HCT116 (cell line): ENCODE measurements at regions not wholly inside any gene's neighbourhood (a gene's known extent, or its start where the extent isn't known, plus 50 kb on each side); places are given as distances from the start of the nearest gene placed in this dataset.

ENCODE experiments used
- ATAC-seq: fragments of 200-7000 bp; cut with Tn5 transposase; 2 replicates; pipeline ENCODE4 v1.9.1; 2020; ENCODE audit warnings: mild to moderate bottlenecking, moderate library complexity
- BruUV-seq: library from RNA; stranded (reverse); fragments of 400-500 nt; replicated peaks from 2 replicates; lab custom pipeline; 2021; lab: Mats Ljungman, UMichigan
- CTCF ChIA-PET: fragments of 300-600 bp; sonication (Branson Sonifier 250); formaldehyde crosslinking; loops from one replicate; lab custom pipeline; 2021; ENCODE audit warnings: antibody characterized with exemption; lab: Charles Lee
- POLR2A ChIA-PET: fragments of 300-600, 350-600 bp; sonication (Branson Sonifier 250); formaldehyde crosslinking; loops from one replicate; lab custom pipeline; 2021; ENCODE audit warnings: antibody characterized with exemption; lab: Charles Lee
- RAD21 ChIA-PET, 2 experiments: fragments of 300-600 bp; sonication (Branson Sonifier 250); formaldehyde crosslinking; loops; one replicate each; lab custom pipeline; 2023; ENCODE audit warnings: low total read pairs in 2 of 2; ENCODE audit not compliant: uncharacterized antibody in 2 of 2, unreplicated experiment in 2 of 2, low non-redundant PET in 1 of 2; lab: Charles Lee
- DNase-seq: peaks from one replicate; pipeline ENCODE4 v3.0.0-alpha.2; 2010; ENCODE audit warnings: low read depth, low spot score
- H2AFZ ChIP-seq: fragments of 200-600 bp; shearing (Covaris generic), sonication (generic); 2 replicates; pipeline ENCODE4 v1.6.1; 2017; ENCODE audit warnings: low read depth, mixed run types, mixed read lengths, antibody characterized with exemption, low read length; ENCODE audit not compliant: poor library complexity, severe bottlenecking
- H3K27ac ChIP-seq: 2 replicates; pipeline ENCODE4 v1.5.1; 2012; ENCODE audit warnings: low read depth, low read length
- H3K27me3 ChIP-seq: fragments of 200-600 bp; sonication (generic); 2 replicates; pipeline ENCODE4 v1.6.1; 2016; ENCODE audit warnings: mixed run types, low read length, mixed read lengths; ENCODE audit not compliant: insufficient read depth
- H3K36me3 ChIP-seq, 2 experiments: fragments of 200-500 bp in 1 of 2; fragments of 200-600 bp in 1 of 2; sonication (Bioruptor generic) in 1 of 2; sonication (generic) in 1 of 2; 2 replicates each; pipeline versions ENCODE4 v1.5.1 to v1.6.1; 2014 to 2016; ENCODE audit warnings: low read length in 2 of 2, inconsistent platforms in 1 of 2, mixed read lengths in 1 of 2, mixed run types in 1 of 2; ENCODE audit not compliant: insufficient read depth in 2 of 2, control insufficient read depth in 1 of 2
- H3K4me1 ChIP-seq, 2 experiments: fragments of 200-600 bp in 1 of 2; sonication (generic) in 1 of 2; 2 replicates each; pipeline versions ENCODE4 v1.5.1 to v1.6.1; 2012 to 2017; ENCODE audit warnings: low read length in 2 of 2, inconsistent platforms in 1 of 2, mild to moderate bottlenecking in 1 of 2, mixed read lengths in 1 of 2, mixed run types in 1 of 2, moderate library complexity in 1 of 2; ENCODE audit not compliant: insufficient read depth in 2 of 2, control insufficient read depth in 1 of 2
- H3K4me2 ChIP-seq: fragments of 200-600 bp; sonication (generic); 2 replicates; pipeline ENCODE4 v1.6.1; 2017; ENCODE audit warnings: mixed run types, low read length, mixed read lengths
- H3K4me3 ChIP-seq, 2 experiments: fragments of 200-600 bp in 1 of 2; sonication (generic) in 1 of 2; replicated peaks in 1 of 2; 2 replicates each; pipeline ENCODE4 v1.5.1; 2011 to 2016; ENCODE audit warnings: low read length in 2 of 2, control low read depth in 1 of 2, low read depth in 1 of 2, mild to moderate bottlenecking in 1 of 2, mixed read lengths in 1 of 2, mixed run types in 1 of 2
- H3K79me2 ChIP-seq: fragments of 200-600 bp; sonication (generic); 2 replicates; pipeline ENCODE4 v1.6.1; 2017; ENCODE audit warnings: mild to moderate bottlenecking, mixed run types, low read length, moderate library complexity, mixed read lengths; ENCODE audit not compliant: insufficient read depth
- H3K9ac ChIP-seq: fragments of 200-600 bp; sonication (generic); 2 replicates; pipeline ENCODE4 v1.6.1; 2016; ENCODE audit warnings: low read length, mixed read lengths
- H3K9me2 ChIP-seq: fragments of 200-600 bp; sonication (generic), shearing (Covaris generic); 2 replicates; pipeline ENCODE4 v1.6.1; 2017; ENCODE audit warnings: mixed run types, mild to moderate bottlenecking, moderate library complexity; ENCODE audit not compliant: insufficient read depth
- H3K9me3 ChIP-seq, 2 experiments: fragments of 200-500 bp in 1 of 2; fragments of 200-600 bp in 1 of 2; sonication (Bioruptor generic) in 1 of 2; sonication (generic) in 1 of 2; 2 replicates each; pipeline ENCODE4 v1.6.1; 2014 to 2017; ENCODE audit warnings: low read length in 2 of 2, mixed read lengths in 2 of 2, inconsistent platforms in 1 of 2, low read depth in 1 of 2, mild to moderate bottlenecking in 1 of 2, mixed run types in 1 of 2, moderate library complexity in 1 of 2; ENCODE audit not compliant: control insufficient read depth in 1 of 2, insufficient read depth in 1 of 2
- H4K20me1 ChIP-seq: fragments of 200-600 bp; sonication (generic), shearing (Covaris generic); 2 replicates; pipeline ENCODE4 v1.6.1; 2017; ENCODE audit warnings: mixed run types, mild to moderate bottlenecking, moderate library complexity; ENCODE audit not compliant: insufficient read depth
- CBX3 ChIP-seq: IDR thresholded peaks from 2 replicates; pipeline ENCODE4 v1.6.1; 2012; ENCODE audit warnings: low read depth
- EGR1 ChIP-seq: IDR thresholded peaks from 2 replicates; pipeline ENCODE4 v1.6.1; 2012; ENCODE audit warnings: low read depth
- EZH2phosphoT487 ChIP-seq: fragments of 200-600 bp; IDR thresholded peaks from 2 replicates; pipeline ENCODE4 v1.6.1; 2018; ENCODE audit warnings: antibody characterized with exemption, borderline replicate concordance
- FOSL1 ChIP-seq: IDR thresholded peaks from 2 replicates; pipeline ENCODE4 v1.6.1; 2012; ENCODE audit warnings: low read depth
- JUND ChIP-seq: IDR thresholded peaks from 2 replicates; pipeline ENCODE4 v1.6.1; 2012
- RAD21 ChIP-seq: IDR thresholded peaks from 2 replicates; pipeline ENCODE4 v1.6.1; 2012; ENCODE audit warnings: low read depth, mild to moderate bottlenecking
- SIN3A ChIP-seq: IDR thresholded peaks from 2 replicates; pipeline ENCODE4 v1.6.1; 2012; ENCODE audit warnings: low read depth
- SP1 ChIP-seq: IDR thresholded peaks from 2 replicates; pipeline ENCODE4 v1.6.1; 2012; ENCODE audit warnings: low read depth
- TCF7L2 ChIP-seq: IDR thresholded peaks from 2 replicates; pipeline ENCODE4 v1.7.0; 2011; ENCODE audit warnings: borderline replicate concordance, inconsistent platforms; ENCODE audit not compliant: insufficient read depth, insufficient read length; ENCODE audit errors: extremely low read depth
- ZFX ChIP-seq: fragments of 450-650 bp; IDR thresholded peaks from 2 replicates; pipeline ENCODE4 v1.6.1; 2017
- intact Hi-C: fragments of 100-400 bp; cut with micrococcal nuclease; formaldehyde crosslinking; loops from 2 replicates; pipeline ENCODE4 v1.10.0; 2022
- TF ChIP-seq, protein P1 (sequence below): IDR thresholded peaks from 2 replicates; pipeline ENCODE4 v1.6.1; 2012

DNA sequence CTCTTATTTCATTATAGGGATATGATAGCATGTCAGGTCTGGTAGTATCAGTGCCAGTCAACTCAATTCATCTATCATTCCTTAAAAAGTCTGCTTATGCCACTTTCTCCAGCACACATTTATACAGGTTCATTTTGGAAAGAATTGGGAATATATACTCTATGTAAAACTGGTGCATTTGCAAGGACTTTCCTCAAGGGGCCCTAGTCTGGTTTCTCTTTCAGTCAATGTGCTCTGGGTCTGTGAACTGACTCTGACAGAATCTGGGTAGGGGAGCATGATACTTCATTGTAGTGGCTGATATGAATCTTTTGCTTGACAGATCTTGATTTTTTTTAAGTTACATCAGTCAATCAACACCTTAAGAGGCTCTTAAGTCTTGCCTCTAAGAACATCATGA lies 313.9 kb downstream of the HTR1A start:
- no peak overlapping the region for H3K27ac ChIP-seq
- no TSS peak for BruUV-seq
- H3K4me1 ChIP-seq: no peaks in the 10 kb centered on the region
- H3K9me3 ChIP-seq: peaks cover 7 to 59% of the 10 kb centered on the region in 2 experiments; a peak in 2 of 4 replicates
- RAD21 ChIA-PET: no interaction called here
- H3K4me3 ChIP-seq: no peak overlapping the region
- no peak overlapping the region for H3K9ac ChIP-seq
- intact Hi-C loops: no loop called here
- H3K27me3 ChIP-seq: no peaks in the 10 kb centered on the region
- no peak overlapping the region for H2AFZ ChIP-seq
- H3K36me3 ChIP-seq: no peaks in the 10 kb centered on the region
- DNase-seq: no peak
- H3K4me2 ChIP-seq: no peak overlapping the region
- no peaks in the 10 kb centered on the region for H3K9me2 ChIP-seq
- POLR2A ChIA-PET: no interaction called here
- H4K20me1 ChIP-seq: no peaks in the 10 kb centered on the region
- no peak for TF ChIP-seq TCF7L2
- TF ChIP-seq JUND: no peak
- no peak for TF ChIP-seq FOSL1
- TF ChIP-seq EZH2phosphoT487: no peak
- no peak for TF ChIP-seq SIN3A
- no peaks in the 10 kb centered on the region for H3K79me2 ChIP-seq
- ATAC-seq: no peak
- CTCF ChIA-PET: no interaction called here

DNA sequence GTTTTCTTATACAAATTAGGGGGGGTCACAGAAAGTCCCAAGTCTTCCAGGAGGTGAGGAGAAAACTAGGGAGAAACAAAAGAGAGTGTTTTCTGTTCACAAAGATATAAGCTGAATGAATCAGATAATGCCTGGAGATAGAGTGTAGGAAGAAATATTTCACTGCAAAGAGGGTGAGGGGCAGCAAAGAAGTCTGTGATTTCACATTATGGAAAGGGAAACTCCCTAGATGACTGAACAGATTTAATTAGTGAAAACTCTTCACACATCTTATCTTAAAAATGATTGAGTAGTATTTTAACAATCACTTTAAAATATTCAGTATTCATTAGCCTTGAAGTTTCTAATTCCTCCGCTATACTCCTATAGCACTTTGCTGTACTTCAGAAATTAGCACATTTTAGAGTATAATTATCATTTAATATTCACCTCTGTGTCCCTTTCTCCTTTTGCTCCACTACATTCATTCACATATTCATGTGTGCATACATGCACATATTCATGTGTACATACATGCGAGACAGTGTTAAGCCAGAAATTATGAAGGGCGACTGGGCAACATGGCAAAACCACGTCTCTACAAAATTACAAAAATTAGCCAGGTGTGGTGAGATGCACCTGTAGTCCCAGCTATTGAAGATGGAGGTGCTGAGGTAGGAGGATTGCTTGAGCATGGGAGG lies 332.2 kb downstream of the HTR1A start:
- Histone ChIP-seq H3K9ac (no peak overlapping the region), H3K4me1 (no peaks in the 10 kb centered on the region), H3K36me3 (no peaks in the 10 kb centered on the region), H3K27ac (no peak overlapping the region), H2AFZ (no peak overlapping the region), H3K4me2 (no peak overlapping the region), H4K20me1 (no peaks in the 10 kb centered on the region), H3K9me2 (no peaks in the 10 kb centered on the region), H3K79me2 (no peaks in the 10 kb centered on the region), H3K27me3 (no peaks in the 10 kb centered on the region), H3K9me3 (peaks cover 4 to 5% of the 10 kb centered on the region in 2 experiments; a peak in 2 of 4 replicates)
- intact Hi-C loops: no loop called here
- POLR2A ChIA-PET: no interaction called here
- RAD21 ChIA-PET: no interaction called here
- CTCF ChIA-PET: no interaction called here
- no TSS peak for BruUV-seq
- no peak for DNase-seq
- no peak for TF ChIP-seq ZFX
- no peak for TF ChIP-seq EGR1
- TF ChIP-seq, protein P1, sequence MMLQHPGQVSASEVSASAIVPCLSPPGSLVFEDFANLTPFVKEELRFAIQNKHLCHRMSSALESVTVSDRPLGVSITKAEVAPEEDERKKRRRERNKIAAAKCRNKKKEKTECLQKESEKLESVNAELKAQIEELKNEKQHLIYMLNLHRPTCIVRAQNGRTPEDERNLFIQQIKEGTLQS: no peak
- no peak for TF ChIP-seq CBX3
- TF ChIP-seq RAD21: no peak
- no peak for TF ChIP-seq SP1
- TF ChIP-seq, all 23 proteins: peak for 0
- no peak for ATAC-seq
- no peak overlapping the region for H3K4me3 ChIP-seq
